Activated effector memory CD4-positive, alpha-beta T cell treated with Interleukin-2 at 50 U/mL for 16 hours (primary cell): ENCODE measurements at regions not wholly inside any gene's neighbourhood (a gene's known extent, or its start where the extent isn't known, plus 50 kb on each side); places are given as distances from the start of the nearest gene placed in this dataset.

Experiments used
- DNase-seq: peaks from one replicate; pipeline ENCODE4 v3.0.0-alpha.2; 2020

GRCh38 chr9:515665-516064 is 301.0 kb downstream of the DOCK8 start:
- DNase-seq = no peak

- DNase-seq = no peak
Observed at GRCh38 chr9:517993-518392, 303.3 kb downstream of the DOCK8 start.

DNA sequence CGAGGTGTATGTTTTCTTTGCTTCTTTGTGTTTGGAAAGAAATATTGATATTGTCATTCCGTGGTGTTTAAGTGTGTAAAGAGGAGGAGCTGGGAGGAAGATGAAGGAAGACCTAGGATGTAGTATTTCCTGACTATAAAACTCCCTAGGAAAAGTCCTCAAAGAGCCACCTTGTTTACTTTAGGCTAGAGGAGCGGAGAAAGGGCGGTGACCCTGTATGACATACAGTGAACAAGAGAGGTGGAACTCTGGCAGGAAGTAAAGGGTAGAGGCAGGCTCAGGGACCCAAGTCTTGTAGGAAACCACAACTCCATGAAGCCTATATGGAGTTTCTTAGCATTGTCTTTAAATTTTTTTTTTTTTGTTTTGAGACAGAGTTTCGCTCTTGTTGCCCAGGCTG is 303.9 kb downstream of the DOCK8 start:
- no peak for DNase-seq

- no peak for DNase-seq
Observed at GRCh38 chr9:519579-519978, 304.9 kb downstream of the DOCK8 start.

- DNase-seq = no peak
Observed at GRCh38 chr9:520302-520701, 305.6 kb downstream of the DOCK8 start.

GRCh38 chr9:522190-522589 is 307.5 kb downstream of the DOCK8 start:
- DNase-seq = no peak

- DNase-seq = no peak
Observed at GRCh38 chr9:522658-523057, 308.0 kb downstream of the DOCK8 start.

GRCh38 chr9:523444-523843 is 308.8 kb downstream of the DOCK8 start:
- DNase-seq = no peak

DNA sequence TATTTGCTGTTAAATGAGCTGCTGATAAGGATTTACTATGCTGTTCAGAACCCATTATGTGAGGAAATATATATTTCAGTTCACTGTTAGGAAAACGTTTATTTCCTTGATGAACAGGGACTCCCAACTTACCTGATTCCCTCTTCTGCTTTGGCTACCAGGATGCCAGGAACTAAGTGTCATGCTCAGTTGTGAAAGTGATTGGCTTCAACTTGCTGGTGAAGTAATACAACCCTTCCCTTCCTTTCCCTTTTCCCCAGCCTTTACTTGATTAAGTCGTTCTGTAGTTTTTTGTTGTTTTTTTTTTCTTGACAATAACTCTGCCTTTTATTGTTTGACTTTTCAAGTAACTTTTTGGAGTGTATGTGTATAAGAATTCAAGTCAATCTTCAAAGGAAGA is 309.3 kb downstream of the DOCK8 start:
- no peak for DNase-seq

- DNase-seq = no peak
Observed at GRCh38 chr9:526904-527591, 312.4 kb downstream of the DOCK8 start.

DNA sequence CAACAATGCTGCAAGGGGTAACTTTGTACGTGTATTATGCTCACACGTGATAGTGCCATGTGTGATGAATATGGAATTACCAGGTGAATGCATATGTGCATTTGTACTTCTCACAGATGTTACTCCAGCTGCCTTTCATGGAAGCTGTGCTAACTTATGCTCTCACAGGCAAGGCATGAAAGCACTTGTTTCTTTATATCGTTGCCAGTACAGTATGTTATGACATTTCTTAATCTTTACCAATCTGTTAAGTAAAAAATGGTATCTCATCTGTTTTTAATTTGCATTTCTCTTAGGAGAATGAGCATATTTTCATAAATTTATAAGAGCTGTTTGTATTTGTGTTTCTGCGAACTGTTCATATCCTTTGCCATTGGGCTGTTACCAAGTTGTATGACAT is 311.8 kb upstream of the DMRT1 start:
- no peak for DNase-seq

DNA sequence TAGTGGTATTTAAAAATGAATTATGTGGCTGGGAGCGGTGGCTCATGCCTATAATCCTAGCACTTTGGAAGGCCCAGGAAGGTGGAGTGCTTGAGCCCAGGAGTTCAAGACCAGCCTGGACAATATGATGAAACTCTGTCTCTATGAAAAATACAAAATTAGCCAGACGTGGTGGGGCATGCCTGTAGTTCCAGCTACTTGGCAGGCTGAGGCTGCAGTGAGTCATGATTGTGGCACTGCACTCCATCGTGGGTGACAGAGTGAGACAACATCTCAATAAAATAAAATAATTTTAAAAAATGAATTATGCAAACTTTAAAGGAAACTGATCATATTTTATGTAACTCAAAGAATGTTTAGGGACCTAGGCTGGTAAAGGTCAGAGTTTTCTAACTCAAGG is 310.8 kb upstream of the DMRT1 start:
- no peak for DNase-seq

DNA sequence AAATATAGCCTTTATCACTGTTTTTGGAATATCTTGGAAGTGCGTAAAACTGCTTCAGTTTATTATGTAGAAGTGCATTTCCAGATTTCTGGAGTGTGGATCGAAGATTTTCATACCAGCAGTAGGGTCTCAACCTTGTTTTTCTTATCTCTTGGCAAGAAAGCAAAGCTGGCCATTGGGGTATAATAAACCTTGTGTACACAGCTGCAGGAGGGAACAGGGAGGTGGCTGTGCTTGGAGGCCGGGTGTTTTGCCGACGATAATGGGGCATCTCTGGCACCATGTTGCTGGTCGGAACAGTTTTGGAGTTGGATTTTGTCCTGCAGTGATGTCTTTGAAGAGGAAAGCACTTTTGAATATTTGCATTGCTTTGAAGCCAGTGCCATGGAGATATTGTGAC is 308.8 kb upstream of the DMRT1 start:
- DNase-seq = no peak

DNA sequence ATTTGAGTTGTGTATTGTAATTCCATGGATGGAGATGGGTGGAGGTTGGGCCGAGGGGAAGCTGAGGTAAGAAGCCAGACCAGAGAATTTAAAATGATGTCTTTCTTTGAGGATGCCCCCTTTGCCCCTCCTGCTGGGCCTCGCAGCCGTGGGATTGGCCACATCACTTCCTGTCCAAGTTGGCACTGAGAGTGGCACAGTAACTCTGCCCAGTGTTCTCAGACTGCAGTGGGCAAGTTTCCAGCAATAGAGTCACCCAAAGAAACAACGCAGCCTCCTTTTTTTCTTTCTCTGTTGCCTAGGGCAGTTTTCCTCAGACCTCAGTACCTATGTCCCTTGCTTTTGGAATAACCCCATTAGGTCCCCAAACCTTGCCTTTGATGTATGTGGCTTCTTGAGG is 306.6 kb upstream of the DMRT1 start:
- DNase-seq = no peak

DNA sequence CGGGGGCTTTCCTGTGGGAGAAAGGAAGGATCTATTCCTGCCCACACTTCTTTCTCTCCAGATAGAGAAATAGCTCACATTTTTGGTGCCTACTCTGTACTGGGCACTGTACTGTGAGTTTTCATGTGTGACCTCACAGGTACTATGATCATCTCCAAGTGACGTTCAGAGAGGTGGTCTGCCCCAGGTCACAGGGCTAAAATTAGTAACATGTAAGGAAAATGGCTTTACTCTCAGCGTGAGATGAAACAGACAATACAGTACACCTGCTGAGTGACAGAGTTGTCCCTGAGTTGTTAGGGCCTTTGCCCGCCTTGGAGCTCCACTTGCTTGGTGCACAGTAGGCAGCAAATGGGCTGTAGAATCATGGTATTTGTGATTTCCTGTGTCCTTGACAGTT is 306.1 kb upstream of the DMRT1 start:
- no peak for DNase-seq

- no peak for DNase-seq
Observed at GRCh38 chr9:536597-537511, 304.6 kb upstream of the DMRT1 start.

GRCh38 chr9:543478-543877 is 298.0 kb upstream of the DMRT1 start:
- no peak for DNase-seq

- no peak for DNase-seq
Observed at GRCh38 chr9:545480-545879, 296.0 kb upstream of the DMRT1 start.

DNA sequence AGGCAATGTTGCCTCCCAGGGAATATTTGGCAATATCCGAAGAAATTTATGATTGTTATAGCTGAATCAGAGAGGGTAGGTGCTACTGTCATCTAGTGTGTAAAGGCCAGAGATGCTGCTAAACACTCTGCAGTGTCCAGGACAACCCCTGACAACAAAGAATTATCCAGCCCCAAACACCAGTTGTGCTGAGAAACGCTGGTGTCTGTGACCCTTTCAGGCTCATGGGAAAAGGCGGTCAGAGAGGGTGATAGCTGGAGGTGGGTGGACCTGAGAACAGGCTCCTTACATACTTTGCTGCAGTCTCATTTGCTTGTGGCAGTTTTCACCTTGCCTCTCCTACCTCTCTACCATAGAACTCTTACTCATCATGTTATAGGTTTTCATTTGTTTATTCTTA is 295.3 kb upstream of the DMRT1 start:
- no peak for DNase-seq

GRCh38 chr9:546797-547223 is 294.7 kb upstream of the DMRT1 start:
- no peak for DNase-seq

- DNase-seq = no peak
Observed at GRCh38 chr9:547314-547713, 294.2 kb upstream of the DMRT1 start.

DNA sequence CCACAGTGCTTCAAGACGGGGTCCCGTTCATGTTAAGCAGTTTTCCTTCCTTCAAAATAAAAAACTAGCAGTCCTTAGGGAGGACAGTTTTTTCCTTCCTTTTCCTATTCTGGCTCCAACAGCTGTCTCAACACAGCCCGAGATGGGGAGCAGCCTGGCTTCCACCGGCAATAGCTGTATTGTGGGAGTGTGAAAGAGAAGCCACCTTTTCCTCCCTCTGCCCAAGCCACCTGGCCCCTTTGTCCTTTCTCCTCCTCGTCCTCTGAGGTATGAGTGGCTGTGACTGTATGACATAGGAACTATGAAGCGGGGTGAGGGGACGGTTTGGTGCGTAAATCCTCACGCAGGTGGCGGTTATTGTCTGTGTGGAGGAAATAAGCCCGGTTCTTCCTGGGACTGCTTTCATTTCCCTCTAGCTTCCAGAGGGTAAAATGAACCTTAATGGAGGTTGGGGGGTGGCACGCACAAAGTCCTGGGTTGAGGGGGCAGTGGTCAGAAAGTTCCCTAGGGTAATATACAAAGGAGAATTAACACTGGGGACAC is 292.0 kb upstream of the DMRT1 start:
- no peak for DNase-seq

GRCh38 chr9:550333-550732 is 291.2 kb upstream of the DMRT1 start:
- no peak for DNase-seq
